HG02678 (cell line): ENCODE measurements at regions not wholly inside any gene's neighbourhood (a gene's known extent, or its start where the extent isn't known, plus 50 kb on each side); places are given as distances from the start of the nearest gene placed in this dataset.
"Not testable (repeated sequence)": the region's sequence is repeated elsewhere in the genome, so short reads cannot be mapped to it uniquely, and the experiment has no call there.

ENCODE experiments used
- ATAC-seq: cut with Tn5 transposase; IDR thresholded peaks from one replicate; pipeline ENCODE4 v1.9.1; 2021; ENCODE audit warnings: mild to moderate bottlenecking, moderate library complexity; ENCODE audit not compliant: unreplicated experiment

- no peak for ATAC-seq
Measured at GRCh38 chr3:187484547-187485295, 116.5 kb downstream of the RTP4 start.

GRCh38 chr3:187481426-187481825 is 113.2 kb downstream of the RTP4 start:
- no peak for ATAC-seq

- not testable (repeated sequence) for ATAC-seq
Measured at GRCh38 chr3:187475613-187476012, 107.4 kb downstream of the RTP4 start.

GRCh38 chr3:187473778-187474406 is 105.7 kb downstream of the RTP4 start:
- no peak for ATAC-seq

GRCh38 chr3:187466306-187466705 is 98.1 kb downstream of the RTP4 start:
- not testable (repeated sequence) for ATAC-seq

GRCh38 chr3:187465503-187465902 is 97.3 kb downstream of the RTP4 start:
- ATAC-seq = no peak

- ATAC-seq = no peak
Measured at GRCh38 chr3:187464682-187465081, 96.5 kb downstream of the RTP4 start.

- ATAC-seq = no peak
Measured at GRCh38 chr3:187458921-187459320, 90.7 kb downstream of the RTP4 start.

GRCh38 chr3:187458383-187458782 is 90.2 kb downstream of the RTP4 start:
- ATAC-seq = no peak

GRCh38 chr3:187456250-187456649 is 88.1 kb downstream of the RTP4 start:
- ATAC-seq = no peak

- no peak for ATAC-seq
Measured at GRCh38 chr3:187454085-187454815, 86.1 kb downstream of the RTP4 start.

- no peak for ATAC-seq
Measured at GRCh38 chr3:187450431-187451190, 82.4 kb downstream of the RTP4 start.

GRCh38 chr3:187448674-187449073 is 80.5 kb downstream of the RTP4 start:
- ATAC-seq = no peak

- ATAC-seq = no peak
Measured at GRCh38 chr3:187447737-187448136, 79.6 kb downstream of the RTP4 start.

GRCh38 chr3:187445356-187445755 is 77.2 kb downstream of the RTP4 start:
- no peak for ATAC-seq

- ATAC-seq = no peak
Measured at GRCh38 chr3:187434524-187434923, 66.3 kb downstream of the RTP4 start.

- no peak for ATAC-seq
Measured at GRCh38 chr3:187430576-187430975, 62.4 kb downstream of the RTP4 start.
